GM18499 (cell line): ENCODE measurements at regions not wholly inside any gene's neighbourhood (a gene's known extent, or its start where the extent isn't known, plus 50 kb on each side); places are given as distances from the start of the nearest gene placed in this dataset.

Experiments used
- ATAC-seq: cut with Tn5 transposase; IDR thresholded peaks from one replicate; pipeline ENCODE4 v1.9.1; 2021; ENCODE audit warnings: moderate number of reproducible peaks; ENCODE audit not compliant: insufficient read depth, unreplicated experiment

- ATAC-seq, result no peak
These were observed 749.1 kb upstream of the GRIA3 start for GRCh38 chrX:122434942-122435341.

- ATAC-seq, result no peak
These were observed 744.2 kb upstream of the GRIA3 start for GRCh38 chrX:122439831-122440230.

- ATAC-seq, result no peak
These were observed 743.2 kb upstream of the GRIA3 start for GRCh38 chrX:122440832-122441231.

GRCh38 chrX:122441451-122441850, 742.6 kb upstream of the GRIA3 start:
- no peak for ATAC-seq

GRCh38 chrX:122445466-122445865, 738.6 kb upstream of the GRIA3 start:
- no peak for ATAC-seq

- ATAC-seq, result no peak
These were observed 719.7 kb upstream of the GRIA3 start for GRCh38 chrX:122464341-122464740.

GRCh38 chrX:122475306-122475705, 708.8 kb upstream of the GRIA3 start:
- no peak for ATAC-seq

GRCh38 chrX:122500556-122500955, 683.5 kb upstream of the GRIA3 start:
- no peak for ATAC-seq

GRCh38 chrX:122501652-122502051, 682.4 kb upstream of the GRIA3 start:
- no peak for ATAC-seq

GRCh38 chrX:122504026-122504425, 680.1 kb upstream of the GRIA3 start:
- ATAC-seq, result no peak

- no peak for ATAC-seq
These were observed 671.5 kb upstream of the GRIA3 start for GRCh38 chrX:122512561-122513072.

GRCh38 chrX:122517786-122518185, 666.3 kb upstream of the GRIA3 start:
- no peak for ATAC-seq

- no peak for ATAC-seq
These were observed 638.3 kb upstream of the GRIA3 start for GRCh38 chrX:122545778-122546177.

- no peak for ATAC-seq
These were observed 637.8 kb upstream of the GRIA3 start for GRCh38 chrX:122546269-122546668.

GRCh38 chrX:122552286-122552800, 631.7 kb upstream of the GRIA3 start:
- no peak for ATAC-seq

GRCh38 chrX:122555925-122556324, 628.2 kb upstream of the GRIA3 start:
- no peak for ATAC-seq

- ATAC-seq, result no peak
These were observed 618.1 kb upstream of the GRIA3 start for GRCh38 chrX:122565952-122566351.

GRCh38 chrX:122566401-122566800, 617.7 kb upstream of the GRIA3 start:
- no peak for ATAC-seq

- no peak for ATAC-seq
These were observed 616.2 kb upstream of the GRIA3 start for GRCh38 chrX:122567911-122568310.

GRCh38 chrX:122572461-122572860, 611.6 kb upstream of the GRIA3 start:
- no peak for ATAC-seq

GRCh38 chrX:122579036-122579435, 605.0 kb upstream of the GRIA3 start:
- no peak for ATAC-seq

- ATAC-seq, result no peak
These were observed 604.6 kb upstream of the GRIA3 start for GRCh38 chrX:122579526-122579925.
